ENCODE measurements at regions not wholly inside any gene's neighbourhood (a gene's known extent, or its start where the extent isn't known, plus 50 kb on each side); places are given as distances from the start of the nearest gene placed in this dataset.
"Not testable (repeated sequence)": the region's sequence is repeated elsewhere in the genome, so short reads cannot be mapped to it uniquely, and the experiment has no call there.

- DNase-seq (ENCODE audit: low read depth) = no peak
Measured at GRCh38 chr7:82701949-82702348, 258.4 kb upstream of the CACNA2D1 start.

- no peak for DNase-seq (ENCODE audit: low read depth)
Measured at GRCh38 chr7:82700741-82701140, 257.2 kb upstream of the CACNA2D1 start.

DNA sequence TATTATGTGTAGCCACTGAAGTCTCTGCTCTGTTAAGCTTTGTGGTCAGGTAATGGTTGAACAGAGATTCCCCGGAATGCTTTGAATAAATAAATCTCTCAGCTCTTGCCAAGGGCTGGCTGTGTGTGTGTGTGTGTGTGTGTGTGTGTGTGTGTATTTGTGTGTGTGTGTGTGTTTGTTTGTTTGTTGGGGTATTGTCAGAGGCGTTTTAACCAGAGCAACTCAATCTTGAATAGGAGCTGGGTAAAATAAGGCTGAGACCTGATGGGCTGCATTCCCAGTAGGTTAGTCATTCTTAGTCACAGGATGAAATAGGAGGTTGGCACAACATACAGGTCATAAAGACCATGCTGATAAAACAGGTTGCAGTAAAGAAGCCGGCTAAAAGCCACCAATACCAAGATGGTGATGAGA, 256.2 kb upstream of the CACNA2D1 start:
- no peak for DNase-seq (ENCODE audit: low read depth)

DNA sequence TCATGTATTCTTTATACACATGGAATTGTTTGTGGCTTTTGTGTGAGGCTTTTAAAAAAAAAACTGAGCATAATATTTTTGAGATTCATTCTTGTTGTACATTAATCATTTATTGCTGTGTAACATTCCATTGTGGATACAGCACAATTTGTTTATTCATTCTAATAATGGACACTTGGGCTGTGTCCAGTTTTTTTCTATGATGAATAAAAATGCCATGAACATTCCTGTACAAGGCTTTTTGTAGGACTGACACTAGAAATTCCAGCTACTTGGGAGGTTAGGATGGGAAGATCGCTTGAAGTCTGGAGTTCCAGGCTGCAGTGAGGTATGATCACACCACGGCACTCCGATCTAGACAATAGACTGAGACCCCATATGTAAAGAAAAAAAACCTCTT, 254.3 kb upstream of the CACNA2D1 start:
- no peak for DNase-seq (ENCODE audit: low read depth)

GRCh38 chr7:82696631-82697030, 253.1 kb upstream of the CACNA2D1 start:
- DNase-seq (ENCODE audit: low read depth) = no peak

DNA sequence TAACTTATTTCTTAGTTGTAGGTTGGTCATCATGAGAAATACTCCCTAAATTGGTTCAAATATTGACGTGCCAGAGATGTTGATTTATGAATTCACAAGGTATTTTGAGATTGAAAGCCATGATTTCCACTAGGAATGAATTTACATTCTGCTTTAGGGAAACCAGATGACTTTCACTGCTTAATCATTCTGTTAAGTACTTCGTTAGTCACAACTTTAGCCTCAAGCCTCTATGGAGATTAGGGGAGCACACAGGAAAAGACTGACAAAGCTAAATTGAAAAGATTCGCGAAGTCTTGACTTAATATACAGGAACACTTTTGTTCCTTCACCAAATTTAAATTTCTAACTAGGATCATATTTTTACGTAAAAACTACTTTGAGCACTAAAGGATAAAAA, 250.4 kb upstream of the CACNA2D1 start:
- DNase-seq (ENCODE audit: low read depth) = no peak

GRCh38 chr7:82690929-82691328, 247.4 kb upstream of the CACNA2D1 start:
- DNase-seq (ENCODE audit: low read depth) = no peak

DNA sequence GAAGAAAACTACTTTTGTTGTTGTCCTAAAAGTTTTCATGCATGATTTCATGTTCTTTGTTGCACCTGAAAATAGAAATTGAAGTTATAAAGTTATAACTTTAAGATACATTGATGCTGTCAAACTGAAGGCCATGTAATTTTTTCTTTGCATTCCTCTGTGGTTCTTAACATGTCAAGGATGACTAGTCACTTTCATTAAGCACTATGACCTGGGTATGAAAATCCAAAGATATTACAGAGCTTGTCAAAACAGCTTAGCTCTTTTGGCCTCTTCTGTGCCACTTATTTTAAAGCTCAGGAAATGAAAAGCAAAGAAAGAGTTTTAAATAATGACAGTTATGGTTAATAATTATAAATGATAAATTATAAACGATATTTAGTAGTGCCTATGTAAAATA, 241.6 kb upstream of the CACNA2D1 start:
- no peak for DNase-seq (ENCODE audit: low read depth)

GRCh38 chr7:82678716-82679115, 235.1 kb upstream of the CACNA2D1 start:
- DNase-seq (ENCODE audit: low read depth) = no peak

- DNase-seq (ENCODE audit: low read depth) = no peak
Measured at GRCh38 chr7:82678259-82678658, 234.7 kb upstream of the CACNA2D1 start.

- DNase-seq (ENCODE audit: low read depth) = peak; percentile 35
Measured at GRCh38 chr7:82677493-82677892, 233.9 kb upstream of the CACNA2D1 start.

GRCh38 chr7:82676777-82677463, 233.3 kb upstream of the CACNA2D1 start:
- DNase-seq (ENCODE audit: low read depth) = no peak

- DNase-seq (ENCODE audit: low read depth) = no peak
Measured at GRCh38 chr7:82675396-82675795, 231.8 kb upstream of the CACNA2D1 start.

DNA sequence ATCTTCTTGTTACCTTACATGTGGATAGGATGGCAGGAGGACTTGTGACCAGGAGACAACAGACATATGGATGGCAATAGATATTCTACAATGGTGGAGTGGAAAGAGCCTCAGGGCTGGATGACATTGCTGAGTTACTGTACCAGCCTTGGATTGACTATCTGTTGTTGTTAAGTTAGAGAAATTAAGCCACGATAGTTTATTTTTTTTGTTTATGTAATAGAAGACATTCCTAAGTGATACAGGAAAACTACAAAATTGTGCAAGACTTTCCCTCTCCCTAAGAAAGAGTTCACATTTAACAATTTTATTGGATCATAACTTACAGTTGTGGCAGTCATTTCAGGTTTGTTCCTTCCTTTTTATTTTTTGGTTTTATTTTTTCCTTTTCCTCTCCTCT, 230.7 kb upstream of the CACNA2D1 start:
- DNase-seq (ENCODE audit: low read depth) = no peak

- DNase-seq (ENCODE audit: low read depth) = no peak
Measured at GRCh38 chr7:82672078-82672477, 228.5 kb upstream of the CACNA2D1 start.

- DNase-seq (ENCODE audit: low read depth) = no peak
Measured at GRCh38 chr7:82669141-82669540, 225.6 kb upstream of the CACNA2D1 start.

DNA sequence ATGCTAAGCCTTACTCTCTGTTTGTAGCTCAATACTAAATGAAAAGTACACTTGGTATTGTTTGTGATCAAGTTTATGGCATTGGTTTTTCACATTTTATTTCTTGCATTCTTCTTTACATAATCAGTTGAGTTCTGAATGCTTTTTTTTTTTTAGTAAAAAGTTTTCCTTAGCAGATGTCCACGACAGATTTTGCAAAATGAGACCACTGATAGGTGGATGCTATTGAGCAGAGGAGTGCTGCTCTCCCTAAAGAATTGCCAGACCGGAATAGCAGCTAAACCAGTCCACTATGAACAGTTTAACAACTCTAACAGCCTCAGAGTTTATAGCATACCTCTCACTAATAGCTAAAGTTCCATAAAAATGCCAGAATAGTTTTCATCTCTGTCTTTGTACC, 225.1 kb upstream of the CACNA2D1 start:
- no peak for DNase-seq (ENCODE audit: low read depth)

GRCh38 chr7:82665966-82666507, 222.5 kb upstream of the CACNA2D1 start:
- DNase-seq (ENCODE audit: low read depth) = no peak

DNA sequence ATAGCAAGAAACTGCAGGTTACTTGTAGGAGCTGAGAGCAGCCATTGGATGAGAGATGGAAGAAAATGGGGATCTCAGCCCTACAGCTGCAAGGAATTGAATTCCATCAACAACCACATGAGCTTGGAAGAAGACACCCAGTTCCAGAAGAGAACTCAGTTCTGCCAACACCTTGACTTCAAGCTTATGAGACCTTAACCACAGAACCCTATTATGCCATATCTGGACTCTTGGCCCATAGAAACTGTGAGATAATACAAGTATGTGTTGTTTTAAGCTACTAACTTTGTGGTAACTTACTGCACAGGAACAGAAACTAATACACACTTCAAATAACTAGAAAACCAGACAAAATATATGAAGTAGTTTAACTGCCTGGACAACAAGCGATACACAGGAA, 212.4 kb upstream of the CACNA2D1 start:
- no peak for DNase-seq (ENCODE audit: low read depth)

- not testable (repeated sequence) for DNase-seq (ENCODE audit: low read depth)
Measured at GRCh38 chr7:82650095-82650494, 206.5 kb upstream of the CACNA2D1 start.

DNA sequence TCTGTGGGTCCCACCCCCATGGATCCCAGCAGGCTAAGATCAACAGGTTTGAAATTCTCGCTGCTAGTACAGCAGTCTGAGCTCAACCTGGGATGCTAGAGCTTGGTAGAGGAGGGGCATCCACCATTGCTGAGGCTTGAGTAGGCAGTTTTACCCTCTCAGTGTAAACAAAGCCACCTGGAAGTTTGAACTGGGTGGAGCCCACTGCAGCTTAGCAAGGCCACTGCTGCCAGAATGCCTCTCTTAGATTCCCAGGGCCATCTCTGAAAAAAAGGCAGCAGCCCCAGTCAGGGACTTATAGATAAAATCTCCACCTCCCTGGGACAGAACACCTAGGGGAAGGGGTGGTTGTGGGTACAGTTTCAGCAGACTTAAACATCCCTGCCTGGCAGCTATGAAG, 190.0 kb upstream of the CACNA2D1 start:
- no peak for DNase-seq (ENCODE audit: low read depth)

DNA sequence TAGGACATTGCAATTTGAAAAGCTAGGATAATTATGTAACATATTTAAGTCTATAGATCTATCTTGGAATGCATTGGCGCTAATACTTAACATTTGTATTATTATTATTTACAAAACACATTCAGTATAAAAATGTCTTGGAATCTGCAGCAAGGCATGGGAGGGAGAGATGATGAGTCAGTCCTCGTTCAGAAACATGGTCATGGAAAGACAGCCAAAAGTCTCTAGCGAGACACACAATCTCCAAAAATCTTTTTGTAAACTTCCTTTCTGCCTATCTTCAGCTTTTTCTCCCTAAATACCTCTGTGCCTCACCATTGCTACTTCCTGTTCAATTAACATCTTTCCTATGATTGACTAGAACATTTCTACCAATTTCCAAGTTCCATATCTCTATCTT, 188.4 kb upstream of the CACNA2D1 start:
- DNase-seq (ENCODE audit: low read depth) = no peak

GRCh38 chr7:82629583-82629982, 186.0 kb upstream of the CACNA2D1 start:
- no peak for DNase-seq (ENCODE audit: low read depth)

- no peak for DNase-seq (ENCODE audit: low read depth)
Measured at GRCh38 chr7:82625377-82625776, 181.8 kb upstream of the CACNA2D1 start.
